GM12873 (cell line): ENCODE measurements at regions not wholly inside any gene's neighbourhood (a gene's known extent, or its start where the extent isn't known, plus 50 kb on each side); places are given as distances from the start of the nearest gene placed in this dataset.

Source experiments
- TF ChIP-seq, protein P1 (sequence below): IDR thresholded peaks from 2 replicates; pipeline ENCODE4 v1.5.1; 2012; ENCODE audit warnings: low read depth, mild to moderate bottlenecking, moderate library complexity, low read length, control low read depth; ENCODE audit not compliant: insufficient read depth; ENCODE audit errors: missing control alignments

DNA sequence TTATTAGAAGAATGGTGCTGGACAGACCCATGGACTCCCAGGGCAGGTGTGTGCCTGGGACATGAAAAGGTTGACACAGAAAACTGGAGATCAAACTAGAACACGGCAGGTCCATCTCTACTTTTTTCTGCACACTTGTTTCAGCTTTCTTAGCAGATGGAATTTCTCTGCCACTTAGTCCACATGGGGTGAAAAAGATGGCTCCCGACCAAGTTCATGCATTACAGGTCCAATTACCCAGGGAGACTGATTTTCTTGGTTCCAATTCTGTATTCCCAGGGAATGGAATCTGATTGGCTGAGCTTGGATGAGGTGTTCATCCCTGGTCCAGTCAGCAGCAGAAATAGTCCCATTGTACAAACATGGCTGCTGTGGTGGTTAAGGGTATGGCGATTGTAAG lies 238.9 kb upstream of the SRRM4 start:
- TF ChIP-seq, protein P1, sequence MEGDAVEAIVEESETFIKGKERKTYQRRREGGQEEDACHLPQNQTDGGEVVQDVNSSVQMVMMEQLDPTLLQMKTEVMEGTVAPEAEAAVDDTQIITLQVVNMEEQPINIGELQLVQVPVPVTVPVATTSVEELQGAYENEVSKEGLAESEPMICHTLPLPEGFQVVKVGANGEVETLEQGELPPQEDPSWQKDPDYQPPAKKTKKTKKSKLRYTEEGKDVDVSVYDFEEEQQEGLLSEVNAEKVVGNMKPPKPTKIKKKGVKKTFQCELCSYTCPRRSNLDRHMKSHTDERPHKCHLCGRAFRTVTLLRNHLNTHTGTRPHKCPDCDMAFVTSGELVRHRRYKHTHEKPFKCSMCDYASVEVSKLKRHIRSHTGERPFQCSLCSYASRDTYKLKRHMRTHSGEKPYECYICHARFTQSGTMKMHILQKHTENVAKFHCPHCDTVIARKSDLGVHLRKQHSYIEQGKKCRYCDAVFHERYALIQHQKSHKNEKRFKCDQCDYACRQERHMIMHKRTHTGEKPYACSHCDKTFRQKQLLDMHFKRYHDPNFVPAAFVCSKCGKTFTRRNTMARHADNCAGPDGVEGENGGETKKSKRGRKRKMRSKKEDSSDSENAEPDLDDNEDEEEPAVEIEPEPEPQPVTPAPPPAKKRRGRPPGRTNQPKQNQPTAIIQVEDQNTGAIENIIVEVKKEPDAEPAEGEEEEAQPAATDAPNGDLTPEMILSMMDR, result no peak

DNA sequence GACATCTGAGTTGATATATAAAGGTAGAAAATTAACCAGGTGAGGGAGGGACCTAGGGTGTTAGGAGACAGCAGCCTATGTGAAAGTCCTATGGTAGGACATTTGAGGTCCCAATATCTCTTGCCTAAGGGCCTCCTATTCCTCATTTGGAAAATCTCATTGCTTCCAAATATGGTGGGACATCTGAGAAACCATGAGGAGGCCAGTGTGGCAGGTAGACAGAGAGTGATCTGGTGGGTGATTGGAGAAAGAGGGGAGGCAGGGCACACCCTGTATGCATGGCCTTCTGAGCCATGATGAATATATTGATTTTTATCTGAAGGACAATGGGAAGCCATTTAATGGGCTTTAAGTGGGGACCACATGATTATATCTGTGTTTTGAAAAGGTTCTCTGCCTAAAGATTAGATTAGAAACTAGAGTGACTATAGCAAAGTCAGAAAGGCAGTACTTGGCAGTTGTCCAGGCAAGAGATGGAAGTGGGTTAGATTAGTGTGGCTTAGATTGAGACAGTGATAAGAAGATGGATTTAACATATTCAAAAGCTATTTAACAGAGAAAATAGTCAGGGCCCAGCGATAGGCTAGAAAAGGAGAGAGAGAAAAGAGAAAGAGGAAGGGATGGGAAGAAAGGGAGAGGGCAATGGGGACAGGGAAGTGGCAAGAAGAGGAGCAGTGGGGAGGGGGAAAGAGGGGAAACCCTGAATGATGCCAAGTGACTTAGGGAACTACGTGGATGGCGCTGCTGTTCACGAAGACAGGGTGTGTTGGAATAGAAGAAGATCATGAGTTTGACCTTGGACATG lies 237.2 kb upstream of the SRRM4 start:
- TF ChIP-seq, protein P1, result no peak

DNA sequence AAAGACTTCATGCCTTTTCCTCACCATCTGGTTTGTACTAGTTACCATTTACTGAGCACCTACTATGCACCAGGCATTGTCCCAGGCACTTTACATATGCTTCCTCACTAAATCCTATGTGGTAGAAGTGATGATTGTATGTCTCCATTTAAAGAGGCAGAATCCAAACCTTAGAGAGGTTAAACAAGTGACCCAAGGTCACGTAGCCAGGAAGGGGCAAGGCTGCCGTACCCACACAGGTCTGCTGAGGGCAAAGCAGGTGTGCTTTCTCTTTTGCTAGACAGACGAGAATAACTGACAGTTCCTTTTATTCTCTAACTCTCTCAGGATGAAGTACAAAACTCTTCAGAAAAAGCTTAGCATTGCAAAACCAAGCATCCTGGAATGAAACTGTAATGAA lies 235.2 kb upstream of the SRRM4 start:
- TF ChIP-seq, protein P1, result no peak

DNA sequence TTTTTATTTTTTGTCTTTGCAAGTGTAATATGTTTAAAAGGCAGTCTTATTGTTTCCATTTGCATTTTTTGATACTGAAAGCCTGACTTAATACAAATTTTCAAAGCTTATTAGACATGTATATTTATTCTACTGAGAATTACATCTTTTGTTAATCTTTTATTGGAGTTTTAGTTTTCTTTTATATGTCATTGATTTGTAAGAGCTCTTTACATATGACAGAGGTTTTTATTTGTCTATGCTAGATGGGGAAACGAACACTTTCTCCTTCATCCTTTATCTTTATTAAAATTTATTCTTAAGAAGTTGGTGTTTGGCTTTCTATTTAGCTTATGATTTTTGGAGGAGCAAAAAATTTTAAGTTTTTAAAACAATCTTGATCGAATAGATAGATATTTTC lies 234.4 kb upstream of the SRRM4 start:
- TF ChIP-seq, protein P1, result no peak

DNA sequence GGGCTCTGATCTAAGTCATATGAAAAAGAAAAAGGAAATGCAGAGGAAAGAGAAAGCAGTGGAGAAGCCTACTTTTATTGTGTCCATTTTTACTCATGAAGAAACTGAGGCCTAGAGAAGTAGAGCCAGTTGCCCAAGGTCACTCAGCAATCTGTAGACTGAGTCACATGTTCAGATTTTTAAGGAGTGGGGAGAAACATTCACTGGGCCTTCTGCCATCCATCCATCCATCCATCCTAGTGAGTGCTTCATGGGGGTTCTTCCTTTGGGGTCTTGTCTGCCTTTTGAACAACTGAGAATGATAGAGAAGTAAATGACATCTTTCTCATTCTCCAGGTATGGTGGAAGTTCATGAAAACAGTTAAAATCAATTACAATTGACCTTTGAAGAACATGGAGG lies 233.6 kb upstream of the SRRM4 start:
- TF ChIP-seq, protein P1, result no peak

DNA sequence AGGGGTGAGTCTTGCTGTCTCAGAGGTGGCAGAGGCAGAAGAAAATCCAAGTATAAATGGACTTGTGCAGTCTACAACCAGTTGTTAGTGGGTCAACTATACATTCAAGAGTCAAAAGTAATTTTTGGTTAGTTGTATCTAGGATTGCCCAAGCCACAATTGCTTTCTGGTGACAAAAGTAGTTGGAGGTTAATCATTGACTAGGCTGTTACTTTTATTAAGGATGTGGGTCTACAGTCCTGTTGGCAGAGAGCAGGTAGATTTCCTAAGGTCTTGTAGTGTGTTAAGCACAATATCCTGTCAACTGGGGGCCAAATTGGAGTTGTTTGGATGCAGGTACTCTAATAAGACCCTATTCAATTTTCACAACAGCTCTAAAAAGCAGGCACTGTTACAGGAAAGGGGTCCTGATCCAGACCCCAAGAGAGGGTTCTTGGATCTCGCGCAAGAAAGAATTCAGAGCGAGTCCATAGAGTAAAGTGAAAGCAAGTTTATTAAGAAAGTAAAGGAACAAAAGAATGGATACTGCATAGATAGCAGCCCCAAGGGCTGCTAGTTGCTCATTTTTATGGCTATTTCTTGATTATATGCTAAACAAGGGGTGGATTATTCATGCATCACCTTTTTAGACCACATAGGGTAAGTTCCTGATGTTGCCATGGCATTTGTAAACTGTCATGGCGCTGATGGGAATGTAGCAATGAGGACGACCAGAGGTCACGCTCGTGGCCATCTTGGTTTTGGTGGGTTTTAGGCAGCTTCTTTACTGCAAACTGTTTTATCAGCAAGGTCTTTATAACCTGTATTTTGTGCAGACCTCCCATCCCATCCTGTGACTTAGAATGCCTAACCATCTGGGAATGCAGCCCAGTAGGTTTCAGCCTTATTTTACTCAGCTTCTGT lies 232.6 kb upstream of the SRRM4 start:
- TF ChIP-seq, protein P1, result no peak

DNA sequence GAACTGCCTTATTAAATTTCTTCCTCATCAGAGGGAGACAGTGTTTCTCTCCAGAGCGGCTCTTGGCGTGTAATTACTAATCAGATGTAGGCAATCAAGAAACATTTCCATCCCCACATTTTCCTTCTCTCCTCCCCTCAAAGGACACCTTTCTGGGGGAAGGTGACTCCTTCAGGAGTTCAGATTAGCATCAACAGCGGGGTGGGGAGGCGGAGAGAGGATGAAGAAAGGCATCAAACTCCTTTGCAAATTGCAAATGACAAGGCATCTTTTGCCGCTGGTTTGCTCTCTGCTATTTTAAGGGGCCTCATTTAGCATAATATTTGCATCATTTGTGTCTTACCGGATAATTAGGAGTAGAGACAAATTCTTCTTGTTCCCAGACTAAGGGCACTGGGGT lies 231.7 kb upstream of the SRRM4 start:
- TF ChIP-seq, protein P1, result no peak
